OCI-LY3 (cell line): ENCODE measurements at regions not wholly inside any gene's neighbourhood (a gene's known extent, or its start where the extent isn't known, plus 50 kb on each side); places are given as distances from the start of the nearest gene placed in this dataset.
"Not testable (repeated sequence)": the region's sequence is repeated elsewhere in the genome, so short reads cannot be mapped to it uniquely, and the experiment has no call there.

Experiments
- CTCF ChIP-seq: fragments of 200-600, 300-600 bp; sonication (generic); IDR thresholded peaks from 2 replicates; pipeline ENCODE4 v1.5.1; 2014; ENCODE audit warnings: antibody characterized with exemption, low read length, low read depth
- EZH2phosphoT487 ChIP-seq: fragments of 200-600 bp; shearing (Covaris generic); IDR thresholded peaks from 2 replicates; pipeline ENCODE4 v1.6.1; 2018; ENCODE audit warnings: antibody characterized with exemption, mixed run types, low read depth

GRCh38 chr5:42319546-42319945 is 103.7 kb upstream of the GHR start:
- not testable (repeated sequence) for TF ChIP-seq CTCF, EZH2phosphoT487
